ENCODE measurements at regions not wholly inside any gene's neighbourhood (a gene's known extent, or its start where the extent isn't known, plus 50 kb on each side); places are given as distances from the start of the nearest gene placed in this dataset.

GRCh38 chr4:74661427-74662201, 132.7 kb downstream of the BTC start:
- no peak overlapping the region for H3K4me3 ChIP-seq (replicated peaks in 1 of 3; ENCODE audit: insufficient read depth in 1 of 3, low read depth in 2 of 3, low read length in 3 of 3)
- in situ Hi-C loops (cut with HindIII; ENCODE audit: extremely low pct_ligation_motif_present, low pct_unique_long_range_greater_than_20kb): loop anchor here (10.0 kb wide), 2 partner anchors 107 to 467 kb away; no protein-coding TSS in a partner anchor
- H3K9me3 ChIP-seq (ENCODE audit: low read length): no peaks in the 10 kb centered on the region
- intact Hi-C loops (cut with micrococcal nuclease; ENCODE audit: unreplicated experiment): no loop called here
- ATAC-seq (no peak), DNase-seq (ENCODE audit: low spot score) (peak; percentile 77), FAIRE-seq (peak; percentile 44)
- POLR2A ChIA-PET: no interaction called here
- peak overlapping the region; percentile 31 for H2AFZ ChIP-seq (ENCODE audit: low read length)
- peak overlapping the region; percentile 66 for H3K27ac ChIP-seq (ENCODE audit: extremely low read length, insufficient read depth, low read length)
- H3K27me3 ChIP-seq (ENCODE audit: control insufficient read depth in 1 of 2, insufficient read depth in 2 of 2, low read length in 2 of 2): no peaks in the 10 kb centered on the region
- WGBS (ENCODE audit: low lambda C conversion rate): 85% methylated on average over 2 of the region's 2 CpGs
- H3K36me3 ChIP-seq (replicated peaks in 1 of 2; ENCODE audit: control insufficient read depth in 1 of 2, insufficient read depth in 2 of 2, low read length in 2 of 2): no peaks in the 10 kb centered on the region
- no TSS peak for BruUV-seq (replicated peaks)
- H3K9ac ChIP-seq (ENCODE audit: insufficient read depth, low read depth, low read length): no peak overlapping the region
- H3K79me2 ChIP-seq (ENCODE audit: insufficient read depth, low read length): no peaks in the 10 kb centered on the region
- H3K4me1 ChIP-seq (ENCODE audit: insufficient read depth, low read length): peaks cover 65% of the 10 kb centered on the region
- H4K20me1 ChIP-seq (ENCODE audit: insufficient read depth, low read length): no peaks in the 10 kb centered on the region
- CTCF ChIA-PET (ENCODE audit: low intra/inter-chr PET ratio, low total read pairs): no interaction called here
- H3K4me2 ChIP-seq (ENCODE audit: low read depth, low read length): no peak overlapping the region
- TF ChIP-seq GATAD2A (CRISPR knock-in tag; IDR thresholded peaks at IDR 0.05) (peak; percentile 43; the same call in 1 of the 2 replicates), PPARG (CRISPR knock-in tag; conservative IDR thresholded peaks at IDR 0.05) (peak; percentile 79), SOX5 (CRISPR knock-in tag; IDR thresholded peaks at IDR 0.05; ENCODE audit: borderline replicate concordance) (peak; percentile 86), IKZF5 (CRISPR knock-in tag; IDR thresholded peaks at IDR 0.05) (peak; percentile 51; the same call in 1 of the 2 replicates), FOSL2 (CRISPR knock-in tag; IDR thresholded peaks at IDR 0.05) (peak; percentile 82), ISL2 (CRISPR knock-in tag; IDR thresholded peaks at IDR 0.05) (peak; percentile 20; the same call in 1 of the 2 replicates), ZHX2 (IDR thresholded peaks at IDR 0.05; ENCODE audit: low read depth) (0 out of 2 replicates have a peak, but pooled peaks have one; percentile 26), ZHX2 (CRISPR knock-in tag; IDR thresholded peaks at IDR 0.05; ENCODE audit: borderline replicate concordance) (no peak), ZBTB21 (CRISPR knock-in tag; IDR thresholded peaks at IDR 0.05) (peak; percentile 69), TBX2 (CRISPR knock-in tag; IDR thresholded peaks at IDR 0.05; ENCODE audit: borderline replicate concordance) (peak; percentile 34; the same call in 1 of the 2 replicates), MAFF (IDR thresholded peaks at IDR 0.05; ENCODE audit: low read depth, low read length) (peak; percentile 94), HES4 (CRISPR knock-in tag; IDR thresholded peaks at IDR 0.05; ENCODE audit: borderline replicate concordance) (no peak), RCOR2 (CRISPR knock-in tag; IDR thresholded peaks at IDR 0.05) (no peak), SMARCE1 (IDR thresholded peaks at IDR 0.05; ENCODE audit: borderline replicate concordance) (no peak), ARID5B (CRISPR knock-in tag; IDR thresholded peaks at IDR 0.05) (peak; percentile 83)
